ENCODE measurements at regions not wholly inside any gene's neighbourhood (a gene's known extent, or its start where the extent isn't known, plus 50 kb on each side); places are given as distances from the start of the nearest gene placed in this dataset.

DNA sequence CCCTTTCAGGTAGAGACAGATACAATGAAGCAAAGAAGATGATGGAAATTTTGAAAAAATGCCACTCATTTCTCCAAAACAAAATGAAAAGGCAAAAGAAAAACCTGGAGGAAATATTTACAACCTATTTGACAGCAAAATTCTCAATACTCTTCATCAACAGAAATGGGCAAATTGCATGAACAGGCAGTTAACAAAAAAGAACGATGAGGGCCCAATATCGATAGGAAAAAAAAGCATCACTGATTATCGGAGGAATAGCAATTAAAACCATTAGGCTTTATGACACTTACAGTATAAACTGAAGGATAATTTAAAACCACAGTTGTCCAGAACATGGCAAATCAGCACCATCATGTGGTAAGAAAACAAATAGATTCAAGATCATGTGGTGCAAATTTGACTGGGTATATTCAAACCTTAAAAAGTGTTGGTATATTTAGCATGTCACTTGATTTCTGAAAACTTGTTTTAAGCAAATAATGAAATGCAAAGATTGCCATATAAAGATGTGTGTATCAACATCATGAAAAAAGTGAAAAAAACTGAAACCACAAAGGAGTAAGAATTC lies 222.9 kb downstream of the BRD1 start:
- no peak for DNase-seq (ENCODE audit: low read depth in 3 of 3)

- DNase-seq (ENCODE audit: low read depth in 3 of 3) = no peak
These were observed 224.7 kb downstream of the BRD1 start for GRCh38 chr22:49603016-49603415.

DNA sequence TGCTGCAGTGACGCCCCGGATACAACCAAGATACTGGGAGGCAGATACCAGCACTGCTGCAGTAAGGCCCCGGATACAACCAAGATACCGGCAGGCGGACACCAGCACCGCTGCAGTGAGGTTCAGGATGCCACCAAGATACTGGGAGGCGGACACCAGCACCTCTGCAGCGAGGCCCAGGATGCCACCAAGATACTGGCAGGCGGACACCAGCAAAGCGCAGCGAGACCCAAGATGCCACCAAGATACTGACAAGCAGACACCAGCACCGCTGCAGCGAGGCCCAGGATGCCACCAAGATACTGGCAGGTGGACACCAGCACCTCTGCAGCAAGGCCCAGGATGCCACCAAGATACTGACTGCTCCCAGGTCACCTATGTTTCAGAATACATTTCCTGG lies 225.2 kb downstream of the BRD1 start:
- DNase-seq (ENCODE audit: low read depth in 3 of 3) = no peak

- no peak for DNase-seq (ENCODE audit: low read depth in 3 of 3)
These were observed 225.9 kb downstream of the BRD1 start for GRCh38 chr22:49601614-49602321.

- no peak for DNase-seq (ENCODE audit: low read depth in 3 of 3)
These were observed 226.7 kb downstream of the BRD1 start for GRCh38 chr22:49600891-49601431.

DNA sequence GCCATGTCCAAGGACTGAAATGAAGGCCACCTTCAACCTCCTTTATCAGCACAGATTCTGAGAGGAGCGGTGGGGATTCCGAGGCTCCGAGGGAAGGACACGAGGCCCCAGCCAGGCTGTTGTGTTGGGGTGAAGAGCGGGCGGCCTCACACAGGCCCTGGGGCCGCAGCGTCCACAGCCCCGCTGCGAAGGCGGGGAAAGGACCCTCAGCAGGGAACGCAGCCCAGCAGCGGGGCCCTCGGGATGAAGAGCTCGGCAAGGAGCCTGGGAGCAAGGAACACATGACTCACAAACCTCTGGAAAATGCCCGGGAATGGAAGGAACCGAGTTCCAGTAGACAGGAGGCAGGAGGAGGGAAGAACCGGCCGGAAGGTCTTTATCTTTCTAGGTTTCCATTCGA lies 227.2 kb downstream of the BRD1 start:
- DNase-seq (ENCODE audit: low read depth in 3 of 3) = no peak

- DNase-seq (ENCODE audit: low read depth in 3 of 3) = no peak
These were observed 227.8 kb downstream of the BRD1 start for GRCh38 chr22:49599691-49600455.

DNA sequence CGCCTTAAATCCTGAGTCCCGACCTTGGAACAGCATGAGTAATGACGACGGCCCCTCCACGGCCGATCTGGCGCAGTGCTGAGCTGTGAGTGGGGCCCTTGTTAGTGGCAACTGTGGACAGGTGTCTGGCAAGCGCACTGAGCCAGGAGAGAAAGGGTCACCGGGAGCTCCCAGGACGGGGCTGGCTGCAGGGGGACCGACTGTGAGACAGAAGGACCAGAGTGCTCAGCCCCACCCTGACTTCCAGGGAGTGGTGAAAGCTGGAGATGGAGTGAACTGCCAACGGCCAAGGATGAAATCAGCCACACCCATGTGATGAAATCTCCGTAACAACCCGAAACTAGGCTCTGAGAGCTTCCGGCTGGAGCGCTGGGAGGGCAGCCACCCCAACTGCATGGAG lies 228.6 kb downstream of the BRD1 start:
- DNase-seq (ENCODE audit: low read depth in 3 of 3) = no peak

- DNase-seq (ENCODE audit: low read depth in 3 of 3) = no peak
These were observed 229.3 kb downstream of the BRD1 start for GRCh38 chr22:49598338-49598737.

- no peak for DNase-seq (ENCODE audit: low read depth in 3 of 3)
These were observed 230.1 kb downstream of the BRD1 start for GRCh38 chr22:49597428-49598039.

- no peak for DNase-seq (ENCODE audit: low read depth in 3 of 3)
These were observed 232.1 kb downstream of the BRD1 start for GRCh38 chr22:49595465-49596078.

GRCh38 chr22:49594078-49594477 lies 233.6 kb downstream of the BRD1 start:
- DNase-seq (ENCODE audit: low read depth in 3 of 3) = no peak

DNA sequence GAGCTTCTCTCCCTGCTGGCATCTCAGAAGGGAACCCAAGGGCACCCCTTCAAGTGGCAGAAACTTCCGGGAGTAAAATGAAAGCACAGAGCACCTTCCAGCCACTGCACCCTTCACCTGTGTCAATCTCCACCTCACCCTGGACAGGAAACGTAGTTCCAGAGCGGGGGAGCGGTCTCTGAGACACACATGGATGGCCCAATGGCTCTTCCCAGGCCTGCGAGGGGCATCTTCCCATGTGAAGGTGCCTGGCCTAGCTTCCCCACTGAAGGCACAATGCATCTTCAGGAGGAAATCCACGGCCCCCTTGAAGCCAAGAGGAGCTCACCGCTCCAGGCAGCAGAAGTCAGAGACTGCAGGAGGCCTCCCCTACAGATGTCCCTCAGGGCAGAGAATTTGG lies 234.2 kb downstream of the BRD1 start:
- DNase-seq (ENCODE audit: low read depth in 3 of 3) = no peak

GRCh38 chr22:49592780-49593501 lies 234.7 kb downstream of the BRD1 start:
- DNase-seq (ENCODE audit: low read depth in 3 of 3) = no peak

- no peak for DNase-seq (ENCODE audit: low read depth in 3 of 3)
These were observed 236.7 kb downstream of the BRD1 start for GRCh38 chr22:49590851-49591445.

DNA sequence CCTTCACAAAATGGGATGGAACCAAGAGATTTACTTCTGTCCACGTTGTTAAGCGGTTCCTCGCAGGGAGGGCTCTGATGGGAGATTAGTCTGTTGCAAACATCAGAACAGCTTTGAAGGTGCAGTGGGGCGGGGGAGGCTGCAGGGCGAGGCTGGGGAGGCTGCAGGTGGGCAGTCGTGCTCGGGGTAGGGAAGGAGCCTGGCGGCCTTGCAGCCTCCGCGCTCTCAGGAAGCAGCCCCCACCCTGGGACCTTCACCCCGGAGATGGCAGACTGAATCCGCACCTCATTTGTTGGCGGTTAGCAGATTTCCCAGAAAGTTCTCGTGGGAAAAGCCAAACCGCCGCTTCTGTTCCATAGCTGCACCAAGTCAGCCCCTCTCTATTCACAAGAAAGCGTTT lies 237.3 kb downstream of the BRD1 start:
- DNase-seq (ENCODE audit: low read depth in 3 of 3) = no peak

- DNase-seq (ENCODE audit: low read depth in 3 of 3) = no peak
These were observed 237.9 kb downstream of the BRD1 start for GRCh38 chr22:49589811-49590210.

DNA sequence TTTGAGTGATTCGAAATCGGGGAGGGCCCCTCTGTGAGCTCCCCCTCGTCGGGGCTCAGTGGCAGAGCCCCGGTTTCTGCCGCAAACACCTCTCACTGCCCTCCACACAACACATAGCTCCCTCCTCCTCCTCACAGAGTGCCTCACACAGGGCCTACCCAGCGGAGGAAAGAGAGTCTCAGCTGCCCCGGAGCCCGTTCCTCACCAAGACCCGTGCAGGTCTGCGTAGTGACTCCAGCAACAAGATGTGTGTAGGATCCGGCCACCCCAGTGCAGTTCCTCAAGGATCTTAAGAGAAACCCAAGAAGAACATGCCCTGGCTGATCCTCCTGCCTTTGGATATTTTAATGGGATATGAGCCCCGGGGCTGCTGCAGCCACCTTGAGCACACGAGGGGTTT lies 238.4 kb downstream of the BRD1 start:
- DNase-seq (ENCODE audit: low read depth in 3 of 3) = no peak

DNA sequence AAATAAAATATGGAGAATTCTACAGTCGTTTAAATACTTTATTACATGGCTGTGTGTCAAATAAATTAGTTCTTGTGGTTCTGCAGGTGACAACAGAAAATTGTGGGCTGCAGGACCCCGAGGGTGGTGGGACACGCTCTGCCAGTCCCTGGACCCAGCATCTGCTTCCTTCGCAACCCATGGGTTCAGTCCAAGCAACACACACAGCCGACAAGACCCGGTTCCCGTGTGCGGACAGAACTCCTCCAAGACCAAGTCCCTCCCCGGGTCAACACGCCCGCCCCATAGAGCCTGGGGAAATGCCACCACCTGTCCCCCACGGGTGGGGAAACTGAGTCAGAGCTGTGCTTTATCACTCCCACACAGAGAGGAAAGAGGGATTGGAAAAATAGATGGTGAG lies 238.9 kb downstream of the BRD1 start:
- DNase-seq (ENCODE audit: low read depth in 3 of 3) = no peak

GRCh38 chr22:49587987-49588386 lies 239.7 kb downstream of the BRD1 start:
- DNase-seq (ENCODE audit: low read depth in 3 of 3) = no peak

DNA sequence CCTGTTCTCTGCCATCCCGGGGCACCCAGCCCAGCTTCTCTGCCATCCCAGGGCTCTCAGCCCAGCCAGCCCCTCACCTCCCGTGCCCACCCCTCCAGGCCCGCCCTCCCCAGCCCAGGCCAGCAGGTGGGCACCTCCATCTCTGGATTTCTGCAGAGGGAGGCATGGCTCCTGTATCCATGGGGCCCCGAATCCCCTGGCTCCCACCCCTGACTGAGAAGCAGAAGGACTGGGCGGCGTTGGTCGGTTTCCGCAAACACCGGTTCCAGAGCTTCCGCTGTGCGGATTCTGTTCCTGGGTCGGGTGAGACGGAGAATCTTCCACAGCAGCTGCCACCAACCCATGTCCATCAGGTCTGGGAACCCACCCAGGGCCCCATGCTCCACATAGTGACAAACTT lies 240.3 kb downstream of the BRD1 start:
- no peak for DNase-seq (ENCODE audit: low read depth in 3 of 3)

All from stimulated activated CD4-positive, alpha-beta T cell treated with anti-CD3 and anti-CD28 coated beads, TNF-alpha, amount 100 ng/mL, for 48 hours (primary cell).